Heart left ventricle (tissue), 13 donors: ENCODE measurements at regions not wholly inside any gene's neighbourhood (a gene's known extent, or its start where the extent isn't known, plus 50 kb on each side); places are given as distances from the start of the nearest gene placed in this dataset.

Experiments used
- CTCF ChIP-seq, 12 donors: fragments of 200-600 bp; sonication (generic) in 4 of 12; IDR thresholded peaks; one replicate each; pipeline versions ENCODE4 v1.5.0 to v1.8.0; 2018 to 2022; ENCODE audit warnings: antibody characterized with exemption in 12 of 12, mild to moderate bottlenecking in 5 of 12
- POLR2A ChIP-seq, 2 donors: fragments of 450-650 bp; IDR thresholded peaks; one replicate each; pipeline ENCODE4 v1.6.1; 2017; ENCODE audit warnings: antibody characterized with exemption in 2 of 2, mild to moderate bottlenecking in 2 of 2, moderate library complexity in 2 of 2
- donor health status: ischemic (EF 13 %, LVEDD 7.1; RV severe dilation, severe dysfunction).
- donor health status: DM: no; HTN: yes; CAD: no.
- donor health status: DM: no; HTN: no; CAD: no.
- donor health status: ischemic (EF 25% LVEDD 6.9; RV normal size, moderate dysfunction).
- donor health status: ischemic (EF 25% LVEDD 5.7; RV mildly dilated, moderate dysfunction).
- donor health status: ischemic (EF 35%, LVEDD 5.7; RV mildly dilated, moderate dysfunction).
- donor health status: nonischemic (EF 11% LVEDD 7.7; RV severe dilation, severe dysfunction).
- donor health status: DM: yes; HTN: yes; CAD: no.
- donor health status: PGD.
- donor health status: ischemic (EF 29% LVEDD 5.4; RV normal size, mild dysfunction).
- donor health status: nonischemic (EF 23%, LVEDD 6.1; RV moderate dilation, normal function).

- no peak for TF ChIP-seq CTCF (IDR thresholded peaks at IDR 0.05)
- TF ChIP-seq POLR2A (IDR thresholded peaks at IDR 0.05) = no peak
Observed at GRCh38 chr3:18061737-18062656, 319.6 kb upstream of the TBC1D5 start.
